ENCODE measurements at regions not wholly inside any gene's neighbourhood (a gene's known extent, or its start where the extent isn't known, plus 50 kb on each side); places are given as distances from the start of the nearest gene placed in this dataset.
"Not testable (repeated sequence)": the region's sequence is repeated elsewhere in the genome, so short reads cannot be mapped to it uniquely, and the experiment has no call there.

DNA sequence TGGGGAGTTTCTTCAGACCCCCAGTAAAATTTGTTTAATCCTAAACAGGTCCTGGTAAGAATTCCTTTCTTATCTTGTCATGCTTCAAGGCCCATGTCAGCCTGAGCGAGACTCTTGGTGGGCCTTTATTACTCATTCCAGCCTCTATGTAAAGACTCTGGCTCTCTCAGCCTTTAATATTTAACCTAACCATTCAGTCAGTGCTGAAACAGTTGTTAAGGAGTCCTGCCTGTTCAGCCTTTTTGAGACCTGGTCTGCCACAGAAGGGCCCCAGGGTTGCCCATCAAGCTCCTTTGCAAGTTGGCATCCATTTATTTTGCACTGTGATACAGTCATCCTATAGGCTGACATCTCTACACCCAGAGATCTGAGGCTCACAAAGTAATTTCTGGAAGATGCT, 107.7 kb upstream of the VANGL1 start:
- DNase-seq (ENCODE audit: low read depth), result peak; percentile 14

DNA sequence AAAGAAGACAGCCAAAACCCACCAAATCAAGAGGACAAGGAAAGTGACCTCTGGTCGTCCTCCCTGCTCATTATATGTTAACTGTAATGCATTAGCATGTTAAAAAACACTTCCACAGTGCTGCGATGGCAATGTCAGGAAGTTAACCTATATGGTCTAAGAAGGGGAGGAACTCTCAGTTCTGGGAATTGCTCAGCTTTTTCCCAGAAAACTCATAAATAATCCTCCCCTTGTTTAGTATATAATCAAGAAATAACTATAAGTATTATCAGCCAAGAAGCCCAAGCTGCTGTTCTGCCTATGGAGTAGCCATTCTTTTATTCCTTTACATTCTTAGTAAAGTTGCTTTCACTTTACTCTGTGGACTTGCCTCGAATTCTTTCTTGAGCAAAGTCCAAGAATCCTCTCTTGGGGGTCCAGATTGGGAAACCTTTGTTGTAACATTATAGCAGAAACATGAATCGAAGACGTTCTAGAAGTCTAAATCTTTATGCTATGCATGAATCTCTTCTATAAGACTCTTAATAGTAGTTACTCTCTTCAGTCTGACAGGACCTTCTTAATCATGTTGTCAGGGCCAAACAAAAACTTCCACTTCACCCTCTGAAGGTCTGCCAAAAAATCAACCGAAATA, 110.0 kb upstream of the VANGL1 start:
- peak; percentile 11 for DNase-seq (ENCODE audit: low read depth)

DNA sequence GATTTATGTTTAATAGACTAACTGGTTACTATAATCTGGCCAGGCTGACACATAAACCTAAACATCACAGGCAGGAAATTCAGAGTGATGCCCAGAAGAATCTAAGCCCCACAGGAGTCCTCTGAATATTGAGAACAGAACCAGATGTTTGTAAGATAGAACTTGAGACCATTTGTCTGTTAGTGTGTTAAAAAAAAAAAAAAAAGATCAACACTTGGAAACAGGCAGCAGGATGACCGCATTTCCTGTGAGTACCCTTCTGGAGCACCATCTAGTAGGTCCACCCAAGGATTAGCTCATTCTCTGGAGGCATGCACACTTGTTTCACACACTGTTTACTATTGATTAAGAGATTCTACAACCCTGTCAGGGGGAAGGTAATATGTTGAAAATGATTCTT, 111.4 kb upstream of the VANGL1 start:
- DNase-seq (ENCODE audit: low read depth), result no peak

DNA sequence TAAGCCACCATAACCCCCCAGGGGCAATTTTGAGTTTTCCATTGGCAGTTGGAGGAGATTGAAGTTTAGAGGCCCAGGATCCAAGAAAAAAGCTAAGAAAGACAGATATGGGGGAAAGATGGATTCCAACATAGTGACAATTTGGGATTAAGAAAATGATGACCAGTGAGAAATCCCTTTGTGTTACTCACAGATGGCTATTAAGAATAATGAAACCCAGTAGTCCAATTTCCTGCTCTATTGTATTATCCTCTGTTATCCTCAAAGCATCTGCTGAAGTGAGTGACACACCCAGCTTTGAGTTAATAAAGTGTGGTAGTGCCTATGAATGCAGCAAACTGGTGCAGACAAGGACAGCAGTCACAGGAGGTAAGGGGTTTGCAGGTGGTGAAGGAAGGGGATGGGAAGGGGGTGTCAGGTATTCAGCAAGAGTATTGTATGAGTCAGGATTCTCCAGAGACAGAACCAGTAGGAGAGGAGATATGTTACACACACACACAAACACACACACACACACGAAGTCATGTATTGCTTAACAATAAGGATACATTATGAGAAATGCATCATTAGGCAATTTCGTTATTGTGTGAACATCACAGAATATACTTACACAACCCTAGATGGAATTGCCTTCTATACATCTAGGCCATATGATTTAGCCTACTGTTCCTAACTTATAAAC, 112.4 kb upstream of the VANGL1 start:
- peak; percentile 56 for DNase-seq (ENCODE audit: low read depth)

DNA sequence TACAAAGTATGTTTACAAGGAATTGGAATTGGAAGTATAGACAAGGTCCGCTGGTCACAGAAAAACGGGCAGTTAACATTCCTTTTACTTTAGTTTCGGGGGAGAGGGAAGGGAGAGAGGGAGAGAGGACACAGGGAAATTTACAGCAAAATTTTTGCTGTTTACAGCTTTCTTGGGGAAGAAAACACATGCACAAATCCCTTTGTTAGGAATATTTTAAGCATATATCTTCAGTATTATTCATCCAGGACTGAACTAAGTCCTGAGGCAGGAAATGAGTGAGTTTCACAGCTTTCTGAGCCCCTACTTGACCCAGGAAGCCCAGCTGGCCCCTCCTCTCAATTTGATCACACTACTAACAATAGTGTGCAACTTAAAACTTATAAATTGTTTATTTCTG, 113.4 kb upstream of the VANGL1 start:
- not testable (repeated sequence) for DNase-seq (ENCODE audit: low read depth)

DNA sequence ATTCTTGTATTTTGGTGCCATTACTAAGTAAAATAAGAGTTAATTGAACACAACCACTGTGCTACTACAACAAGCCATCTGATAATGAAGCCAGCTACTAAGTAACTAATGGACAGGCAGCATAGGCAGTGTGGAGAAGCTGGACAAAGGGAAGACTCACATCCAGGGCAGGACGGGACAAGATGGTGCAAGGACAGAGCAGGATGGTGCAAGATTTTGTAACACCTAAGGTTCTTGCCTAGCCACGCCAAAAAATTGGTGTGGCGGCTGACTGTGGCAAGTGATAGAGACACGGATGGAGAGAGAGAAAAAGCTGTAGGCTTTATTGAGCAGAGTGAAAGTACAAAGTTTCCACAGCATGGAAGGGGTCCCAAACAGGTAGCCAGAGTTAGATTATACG, 114.0 kb upstream of the VANGL1 start:
- no peak for DNase-seq (ENCODE audit: low read depth)

DNA sequence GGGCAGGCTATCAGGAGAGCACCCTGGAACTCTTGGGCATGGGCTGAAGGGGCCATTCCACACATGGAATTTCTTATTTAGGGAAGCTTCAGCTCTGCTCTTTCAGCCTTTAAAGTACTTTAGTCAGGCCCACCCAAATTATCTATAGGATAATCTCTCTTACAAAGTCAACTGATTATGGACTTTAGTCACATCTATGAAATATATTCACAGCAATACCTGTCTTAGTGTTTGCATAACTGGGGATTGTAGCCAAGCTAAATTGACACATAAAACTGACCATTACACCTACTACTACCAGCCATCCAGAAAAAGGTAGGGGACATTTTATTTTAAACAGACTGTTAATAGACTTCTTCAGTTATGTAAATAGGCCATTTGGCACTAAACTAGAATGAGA, 114.9 kb upstream of the VANGL1 start:
- no peak for DNase-seq (ENCODE audit: low read depth)

DNA sequence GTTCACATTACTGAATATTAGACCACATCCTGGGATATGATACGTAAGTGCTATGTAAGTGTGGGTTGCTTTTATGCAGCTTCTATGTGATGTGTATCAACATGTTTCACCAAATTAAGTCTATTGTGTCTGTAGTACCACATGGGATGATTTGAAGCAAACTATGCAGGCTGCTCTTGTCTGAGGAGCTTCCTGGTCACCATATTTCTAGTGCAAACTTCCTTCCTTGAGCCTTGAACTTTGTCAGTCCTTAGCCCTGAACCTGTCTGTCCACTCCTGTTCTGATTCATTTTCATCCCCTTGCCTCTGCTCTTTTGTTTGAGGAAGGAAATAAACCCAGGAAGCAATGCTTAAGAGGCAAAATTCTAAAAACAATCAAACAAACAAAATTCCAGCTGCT, 117.5 kb upstream of the VANGL1 start:
- no peak for DNase-seq (ENCODE audit: low read depth)

DNA sequence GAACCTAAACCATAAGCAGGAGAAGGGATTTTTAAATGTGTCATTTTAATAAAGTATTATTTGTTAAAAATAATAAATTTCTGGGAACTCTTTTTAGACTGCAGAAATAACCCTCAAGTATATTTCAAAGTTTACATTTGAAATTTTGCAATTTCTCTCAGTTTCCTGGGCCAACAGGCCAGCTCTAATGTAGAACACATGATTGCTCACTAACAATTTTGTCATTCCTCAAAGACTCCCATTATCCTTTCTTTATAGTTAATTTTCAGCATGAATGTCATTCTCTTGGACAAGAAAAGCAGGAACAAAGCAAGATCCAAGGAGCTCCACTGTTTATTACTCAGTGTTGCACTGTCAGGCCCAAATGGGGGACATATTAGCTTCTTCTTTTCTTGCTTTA, 119.4 kb upstream of the VANGL1 start:
- no peak for DNase-seq (ENCODE audit: low read depth)

DNA sequence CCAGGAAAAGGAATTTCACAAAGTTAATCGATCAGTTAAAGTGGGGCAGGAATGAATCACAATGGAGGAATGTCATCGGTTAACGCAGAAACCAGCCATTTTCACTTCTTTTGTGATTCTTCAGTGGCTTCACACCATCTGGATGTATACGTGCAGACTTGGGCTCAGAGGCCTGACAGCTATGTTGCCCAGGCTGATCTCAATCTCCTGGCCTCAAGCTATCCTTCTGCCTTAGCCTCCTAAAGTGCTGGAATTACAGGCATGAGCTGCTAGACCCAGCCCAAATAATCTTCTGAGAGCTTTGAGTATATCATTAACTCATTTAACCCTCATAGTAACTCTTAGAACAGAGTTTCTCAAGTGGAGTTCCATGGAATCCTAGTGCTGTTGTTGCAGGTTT, 126.5 kb upstream of the VANGL1 start:
- no peak for DNase-seq (ENCODE audit: low read depth)

DNA sequence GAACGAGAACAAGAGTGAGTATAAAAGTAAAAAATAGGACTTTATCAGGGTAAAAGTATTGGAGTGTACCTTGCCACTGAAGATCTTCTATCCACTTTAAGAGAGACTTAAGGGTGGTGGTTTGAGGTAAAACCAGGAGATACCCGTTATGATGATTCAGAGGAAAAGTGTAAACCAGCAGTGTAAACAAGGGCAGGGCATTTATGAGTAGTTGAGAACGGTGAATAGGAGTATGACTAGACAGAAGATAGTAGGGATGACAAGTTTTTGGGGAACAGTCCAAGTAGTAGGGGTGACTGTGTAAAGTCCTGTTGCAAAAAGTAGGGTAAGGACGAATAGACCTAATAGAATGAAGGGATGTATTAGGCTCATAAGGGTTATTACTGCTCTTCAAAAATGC, 131.5 kb upstream of the VANGL1 start:
- DNase-seq (ENCODE audit: low read depth), result peak; percentile 53

DNA sequence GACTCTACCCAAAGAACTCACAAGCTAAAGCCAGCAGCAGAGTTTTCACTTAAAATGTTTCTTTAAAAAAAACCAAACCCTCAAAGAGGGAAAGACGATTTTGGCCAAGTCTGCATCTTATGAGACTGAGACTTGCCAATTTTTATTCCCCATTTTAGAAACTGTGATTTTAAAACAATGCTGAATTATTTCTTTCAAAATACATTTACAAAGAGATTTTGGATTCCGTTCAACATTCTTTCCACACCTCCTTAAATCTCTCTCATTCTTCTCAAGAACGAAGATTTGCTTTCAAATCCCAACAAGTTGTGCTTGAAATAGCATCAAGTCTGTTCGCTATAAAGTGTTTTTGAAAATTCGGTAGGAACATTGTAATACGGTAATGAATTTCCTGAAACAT, 133.9 kb upstream of the VANGL1 start:
- DNase-seq (ENCODE audit: low read depth), result no peak

DNA sequence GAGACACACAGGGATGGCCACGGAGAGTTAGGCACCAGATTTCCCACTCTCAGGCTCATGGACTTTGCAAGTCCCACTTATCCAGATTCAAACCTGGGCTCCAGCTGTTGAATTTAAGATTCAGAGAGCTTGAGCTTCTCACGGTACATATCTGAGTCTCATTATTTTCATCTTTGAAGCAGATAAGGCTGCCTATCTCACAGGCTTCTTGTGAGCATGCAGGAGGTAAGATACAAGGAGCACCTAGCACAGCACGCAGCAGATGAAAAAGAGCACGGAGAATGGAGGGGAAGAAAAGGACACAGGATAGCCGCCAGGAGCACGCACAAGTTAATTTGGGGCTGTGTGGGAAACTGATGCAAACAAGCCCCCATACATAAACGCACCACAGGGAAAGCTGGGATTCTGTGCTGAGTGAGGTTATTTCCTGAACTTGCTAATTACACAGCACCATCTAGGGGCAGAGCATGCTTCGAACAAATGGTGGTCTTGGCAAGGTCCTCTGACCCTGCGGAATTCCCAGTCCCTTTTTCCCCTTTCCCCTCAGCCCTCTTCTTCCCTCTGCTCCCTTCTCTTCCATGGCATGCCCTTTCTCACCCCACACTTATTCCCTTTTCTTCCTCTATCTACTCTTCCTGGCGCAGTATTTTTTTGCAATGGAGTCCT, 134.7 kb upstream of the VANGL1 start:
- peak; percentile 55 for DNase-seq (ENCODE audit: low read depth)

DNA sequence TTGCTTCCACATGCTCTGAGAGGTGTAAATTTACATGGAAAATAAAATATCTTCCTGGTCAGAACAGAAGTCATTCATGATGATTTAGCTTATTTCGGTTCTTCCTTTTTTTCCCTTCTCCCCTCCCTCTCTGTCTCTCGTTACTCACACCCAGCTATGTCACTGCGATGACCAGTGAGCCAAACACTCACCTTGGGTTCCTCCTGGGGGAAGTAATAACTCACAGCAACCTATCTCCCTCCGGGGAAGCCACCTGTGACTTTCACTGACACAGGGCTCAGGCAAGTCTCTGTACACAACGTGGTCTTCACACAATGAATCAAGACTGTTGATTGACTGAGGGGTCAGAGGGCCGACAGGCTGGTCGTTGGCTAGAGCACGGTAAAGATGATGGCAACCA, 135.3 kb upstream of the VANGL1 start:
- DNase-seq (ENCODE audit: low read depth), result no peak

DNA sequence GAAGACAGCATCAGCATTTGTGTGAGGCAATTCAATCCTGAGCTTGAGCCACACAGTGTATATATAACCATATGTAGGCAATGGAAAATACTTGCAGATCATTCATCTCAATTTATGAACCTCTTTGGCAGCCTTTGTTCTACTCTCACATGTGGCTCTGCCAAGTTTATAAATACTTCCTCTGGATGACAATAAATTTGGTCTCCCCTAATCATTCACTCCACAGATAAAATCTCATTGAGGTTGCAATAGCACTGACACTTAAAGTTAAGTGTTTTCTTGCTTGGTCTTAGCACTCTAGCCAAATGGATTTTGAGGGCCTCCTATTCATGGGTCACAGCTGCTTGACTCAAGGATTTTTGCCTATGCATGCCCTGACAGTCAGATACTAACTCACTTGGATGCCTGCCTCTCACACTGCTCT, 136.6 kb upstream of the VANGL1 start:
- DNase-seq (ENCODE audit: low read depth), result no peak

DNA sequence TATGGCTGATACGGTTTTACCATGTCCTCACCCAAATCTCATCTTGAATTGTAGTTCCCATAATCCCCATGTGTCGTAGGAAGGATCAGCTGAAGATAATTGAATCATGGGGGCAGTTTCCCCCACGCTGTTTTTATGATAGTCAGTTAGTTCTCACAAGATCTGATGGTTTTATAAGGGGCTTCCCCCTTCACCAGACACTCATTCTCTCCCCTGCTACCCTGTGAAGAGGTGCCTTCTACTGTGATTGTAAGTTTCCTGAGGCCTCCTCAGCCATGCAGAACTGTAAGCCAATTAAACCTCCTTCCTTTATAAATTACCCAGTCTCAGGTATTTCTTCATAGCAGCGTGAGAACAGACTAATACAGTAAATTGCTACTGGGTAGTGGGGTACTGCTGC, 139.6 kb upstream of the VANGL1 start:
- not testable (repeated sequence) for DNase-seq (ENCODE audit: low read depth)

DNA sequence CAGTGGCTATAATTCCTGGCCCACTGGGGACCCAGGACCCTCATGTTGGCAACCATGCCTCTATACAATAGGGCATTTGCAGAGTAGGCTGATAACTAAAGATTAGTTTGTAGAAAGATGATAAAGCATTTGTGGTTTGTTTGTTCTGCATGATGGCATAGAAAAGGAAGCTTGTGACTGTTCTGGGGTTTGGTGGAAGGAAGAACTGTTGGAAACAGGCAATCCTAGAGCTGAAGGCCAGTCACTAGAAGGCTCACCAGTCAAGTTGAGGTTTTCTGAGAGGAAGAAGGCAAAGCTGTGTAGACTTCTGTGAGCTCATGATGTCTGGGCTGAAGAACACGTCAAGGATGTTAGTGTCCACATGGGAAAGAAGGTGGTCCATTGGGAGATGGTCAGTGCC, 140.3 kb upstream of the VANGL1 start:
- no peak for DNase-seq (ENCODE audit: low read depth)

DNA sequence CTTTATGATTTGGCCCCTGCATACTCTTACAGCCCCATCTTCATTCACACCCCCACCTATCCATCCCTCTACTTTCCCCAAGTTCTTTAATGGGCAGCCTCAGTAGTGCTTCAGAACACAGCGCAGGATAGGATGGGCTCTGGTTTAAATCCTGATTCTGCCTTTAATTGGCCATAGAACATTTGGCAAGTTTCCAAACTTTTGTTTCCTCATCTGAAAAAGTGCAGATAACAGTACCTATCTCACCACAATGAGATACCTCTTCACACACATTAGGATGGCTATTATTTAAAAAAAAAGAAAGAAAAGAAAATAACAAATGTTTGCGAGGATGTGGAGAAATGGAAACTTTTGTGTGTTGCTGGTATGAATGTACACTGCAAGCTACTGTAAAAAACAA, 142.5 kb upstream of the VANGL1 start:
- no peak for DNase-seq (ENCODE audit: low read depth)

DNA sequence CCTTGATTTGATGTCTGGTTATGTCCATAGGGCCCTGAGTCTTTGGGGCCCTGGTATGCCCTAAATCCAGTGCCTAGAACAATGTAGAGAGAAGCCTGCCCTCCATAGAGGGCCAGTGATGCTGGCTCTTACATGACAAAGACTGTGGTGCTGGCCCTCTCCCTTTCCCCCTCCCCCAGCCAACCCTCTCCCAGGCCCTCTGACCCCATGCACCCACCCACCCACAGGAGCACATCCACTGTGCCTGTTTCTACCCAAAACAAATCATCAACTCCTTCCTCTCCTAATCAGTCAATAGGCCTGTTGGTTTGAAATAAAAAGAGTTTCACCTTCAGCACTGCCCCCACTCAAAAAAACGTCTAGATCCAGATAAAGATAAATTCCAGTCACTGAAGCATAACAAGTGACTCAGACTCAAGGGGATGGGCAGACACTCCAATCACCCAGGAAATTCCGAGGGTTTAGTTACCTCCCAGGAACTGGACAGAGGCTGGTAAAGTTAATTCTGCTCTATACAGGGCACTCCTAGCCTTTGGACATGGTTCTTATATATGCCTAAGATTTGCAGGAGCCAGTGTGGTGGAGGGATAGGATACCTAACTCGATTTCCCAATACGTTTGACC, 144.8 kb upstream of the VANGL1 start:
- peak; percentile 85 for DNase-seq (ENCODE audit: low read depth)

DNA sequence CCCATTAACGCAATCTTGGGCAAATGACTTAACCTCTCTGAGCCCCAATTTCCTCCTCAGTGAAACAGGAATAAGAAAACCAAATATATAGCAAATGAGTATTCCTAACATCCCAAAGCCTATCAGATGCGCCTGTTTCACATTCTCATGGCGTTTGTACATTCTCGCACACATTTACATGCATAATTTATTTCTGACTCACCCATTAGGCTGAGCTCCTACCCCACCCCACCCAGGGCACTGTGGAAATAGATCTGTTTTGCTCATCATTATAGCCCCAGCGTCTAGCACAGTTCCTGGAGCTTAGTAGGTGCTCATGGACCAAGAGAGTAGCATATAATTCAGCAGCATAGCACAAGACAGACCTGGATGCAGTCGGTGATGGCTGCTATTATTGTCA, 146.1 kb upstream of the VANGL1 start:
- DNase-seq (ENCODE audit: low read depth), result peak; percentile 61

DNA sequence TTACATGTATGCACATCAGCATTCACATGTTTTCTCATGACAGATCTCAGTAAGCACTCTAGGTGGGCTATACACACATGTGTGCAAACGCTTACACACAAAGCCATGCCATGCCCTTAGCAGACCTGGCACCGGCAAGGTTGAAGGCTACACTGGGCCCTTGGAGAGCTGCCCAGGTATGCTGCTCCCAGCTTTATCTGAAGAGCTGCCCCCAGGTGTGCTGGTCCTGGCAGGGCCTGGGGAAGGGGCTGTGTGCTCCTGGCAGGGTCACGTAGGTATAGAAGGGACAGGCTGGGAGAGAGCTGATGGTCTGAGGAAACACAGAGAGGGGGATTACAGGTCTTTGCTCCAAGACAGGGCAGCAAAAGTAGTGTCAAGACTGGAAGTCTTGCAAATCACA, 146.7 kb upstream of the VANGL1 start:
- no peak for DNase-seq (ENCODE audit: low read depth)

DNA sequence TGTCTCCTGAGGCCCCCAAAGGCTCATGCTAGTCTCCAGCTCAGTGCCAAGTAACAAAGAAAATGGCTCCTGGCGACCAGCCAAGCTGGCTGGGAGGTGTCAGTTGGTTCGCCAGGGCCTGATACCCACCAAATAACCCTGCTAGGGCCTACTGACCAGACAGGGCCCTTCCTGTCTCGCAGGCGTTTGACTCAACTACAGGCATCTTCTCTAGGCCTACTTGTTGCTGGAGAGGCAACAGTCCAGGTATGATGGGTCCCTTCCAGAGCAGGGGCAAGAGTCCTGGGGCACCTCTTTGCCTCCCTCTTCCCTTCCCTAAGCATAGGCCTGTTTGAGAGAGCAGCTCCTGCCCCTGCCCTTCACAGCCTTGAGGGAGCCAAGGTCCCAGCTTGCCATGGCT, 147.9 kb upstream of the VANGL1 start:
- no peak for DNase-seq (ENCODE audit: low read depth)

DNA sequence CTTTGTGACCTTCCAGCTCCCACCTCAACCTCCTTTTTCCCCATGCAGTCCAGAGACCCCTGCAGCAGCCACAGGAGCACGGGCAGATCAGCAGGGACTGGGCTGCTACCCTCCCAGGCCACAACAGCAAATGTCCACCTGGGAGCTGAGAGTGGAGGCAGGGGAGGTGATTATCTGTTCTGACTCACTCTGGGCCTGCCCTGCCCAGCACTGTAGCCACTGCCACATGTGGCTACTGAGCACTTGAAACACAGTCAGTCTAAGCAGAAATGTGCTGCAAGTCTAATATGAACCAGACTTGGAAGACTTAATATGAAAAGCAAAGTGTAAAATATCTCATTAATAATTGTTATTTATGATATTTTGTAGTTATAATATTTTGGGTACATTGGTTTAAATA, 148.9 kb upstream of the VANGL1 start:
- DNase-seq (ENCODE audit: low read depth), result peak; percentile 38
